Neuron (in vitro differentiated cells): ENCODE measurements at regions not wholly inside any gene's neighbourhood (a gene's known extent, or its start where the extent isn't known, plus 50 kb on each side); places are given as distances from the start of the nearest gene placed in this dataset.

Experiments
- H2AFZ ChIP-seq: one replicate; pipeline ENCODE4 v1.6.1; 2013; ENCODE audit warnings: low read depth, mild to moderate bottlenecking, inconsistent platforms, low read length, moderate library complexity
- H3K27me3 ChIP-seq: one replicate; pipeline ENCODE4 v1.6.1; 2013; ENCODE audit warnings: low read length; ENCODE audit not compliant: insufficient read depth
- H3K36me3 ChIP-seq: one replicate; pipeline ENCODE4 v1.6.1; 2013; ENCODE audit warnings: low read length; ENCODE audit not compliant: insufficient read depth
- H3K4me1 ChIP-seq: one replicate; pipeline ENCODE4 v1.6.1; 2013; ENCODE audit warnings: low read length; ENCODE audit not compliant: insufficient read depth
- H3K4me3 ChIP-seq: 2 replicates; pipeline ENCODE4 v1.5.1; 2013; ENCODE audit warnings: mild to moderate bottlenecking, low read length, moderate library complexity
- H3K9me3 ChIP-seq: one replicate; pipeline ENCODE4 v1.6.1; 2013; ENCODE audit warnings: low read length

- Histone ChIP-seq H3K36me3 (no peaks in the 10 kb centered on the region), H3K9me3 (no peaks in the 10 kb centered on the region), H3K4me3 (no peak overlapping the region), H2AFZ (no peak overlapping the region), H3K4me1 (no peaks in the 10 kb centered on the region), H3K27me3 (no peaks in the 10 kb centered on the region)
Observed at GRCh38 chr3:84082726-84083125, 876.1 kb upstream of the CADM2 start.

- Histone ChIP-seq H3K4me1 (no peaks in the 10 kb centered on the region), H3K4me3 (no peak overlapping the region), H3K9me3 (no peaks in the 10 kb centered on the region), H3K27me3 (no peaks in the 10 kb centered on the region), H3K36me3 (no peaks in the 10 kb centered on the region), H2AFZ (no peak overlapping the region)
Observed at GRCh38 chr3:84092907-84093306, 865.9 kb upstream of the CADM2 start.

- no peaks in the 10 kb centered on the region for H3K9me3 ChIP-seq
- H3K36me3 ChIP-seq: no peaks in the 10 kb centered on the region
- no peaks in the 10 kb centered on the region for H3K27me3 ChIP-seq
- no peaks in the 10 kb centered on the region for H3K4me1 ChIP-seq
- no peak overlapping the region for H2AFZ ChIP-seq
- no peak overlapping the region for H3K4me3 ChIP-seq
Observed at GRCh38 chr3:84096188-84096587, 862.6 kb upstream of the CADM2 start.

GRCh38 chr3:84100861-84101260 lies 857.9 kb upstream of the CADM2 start:
- H3K4me3 ChIP-seq: no peak overlapping the region
- no peak overlapping the region for H2AFZ ChIP-seq
- H3K9me3 ChIP-seq: no peaks in the 10 kb centered on the region
- H3K27me3 ChIP-seq: no peaks in the 10 kb centered on the region
- no peaks in the 10 kb centered on the region for H3K36me3 ChIP-seq
- H3K4me1 ChIP-seq: no peaks in the 10 kb centered on the region

- peak overlapping the region; percentile 67 for H2AFZ ChIP-seq
- peaks cover 8% of the 10 kb centered on the region for H3K4me1 ChIP-seq
- H3K9me3 ChIP-seq: no peaks in the 10 kb centered on the region
- no peaks in the 10 kb centered on the region for H3K27me3 ChIP-seq
- no peaks in the 10 kb centered on the region for H3K36me3 ChIP-seq
- H3K4me3 ChIP-seq: no peak overlapping the region
Observed at GRCh38 chr3:84108442-84108971, 850.3 kb upstream of the CADM2 start.

GRCh38 chr3:84109911-84110310 lies 848.9 kb upstream of the CADM2 start:
- peaks cover 8% of the 10 kb centered on the region for H3K4me1 ChIP-seq
- no peaks in the 10 kb centered on the region for H3K36me3 ChIP-seq
- no peak overlapping the region for H2AFZ ChIP-seq
- no peaks in the 10 kb centered on the region for H3K27me3 ChIP-seq
- H3K4me3 ChIP-seq: no peak overlapping the region
- H3K9me3 ChIP-seq: no peaks in the 10 kb centered on the region

GRCh38 chr3:84110787-84111186 lies 848.0 kb upstream of the CADM2 start:
- H3K4me3 ChIP-seq: no peak overlapping the region
- no peaks in the 10 kb centered on the region for H3K36me3 ChIP-seq
- H3K9me3 ChIP-seq: no peaks in the 10 kb centered on the region
- peaks cover 8% of the 10 kb centered on the region for H3K4me1 ChIP-seq
- H2AFZ ChIP-seq: no peak overlapping the region
- H3K27me3 ChIP-seq: no peaks in the 10 kb centered on the region

GRCh38 chr3:84125201-84125721 lies 833.5 kb upstream of the CADM2 start:
- Histone ChIP-seq H3K36me3 (no peaks in the 10 kb centered on the region), H3K4me1 (no peaks in the 10 kb centered on the region), H3K4me3 (no peak overlapping the region), H3K27me3 (no peaks in the 10 kb centered on the region), H3K9me3 (no peaks in the 10 kb centered on the region), H2AFZ (no peak overlapping the region)

- Histone ChIP-seq H3K36me3 (no peaks in the 10 kb centered on the region), H3K4me1 (no peaks in the 10 kb centered on the region), H3K27me3 (no peaks in the 10 kb centered on the region), H3K9me3 (no peaks in the 10 kb centered on the region), H3K4me3 (no peak overlapping the region), H2AFZ (no peak overlapping the region)
Observed at GRCh38 chr3:84125760-84126159, 833.0 kb upstream of the CADM2 start.

GRCh38 chr3:84126160-84126559 lies 832.6 kb upstream of the CADM2 start:
- Histone ChIP-seq H3K36me3 (no peaks in the 10 kb centered on the region), H3K4me3 (no peak overlapping the region), H3K4me1 (no peaks in the 10 kb centered on the region), H3K27me3 (no peaks in the 10 kb centered on the region), H3K9me3 (no peaks in the 10 kb centered on the region), H2AFZ (no peak overlapping the region)

- no peak overlapping the region for H2AFZ ChIP-seq
- no peak overlapping the region for H3K4me3 ChIP-seq
- no peaks in the 10 kb centered on the region for H3K9me3 ChIP-seq
Observed at GRCh38 chr3:84128024-84128423, 830.8 kb upstream of the CADM2 start.

GRCh38 chr3:84136425-84136824 lies 822.4 kb upstream of the CADM2 start:
- no peaks in the 10 kb centered on the region for H3K4me1 ChIP-seq
- no peaks in the 10 kb centered on the region for H3K36me3 ChIP-seq
- H2AFZ ChIP-seq: no peak overlapping the region
- no peak overlapping the region for H3K4me3 ChIP-seq
- H3K9me3 ChIP-seq: no peaks in the 10 kb centered on the region
- H3K27me3 ChIP-seq: no peaks in the 10 kb centered on the region

More at GRCh38 chr3:84128024-84128423, 830.8 kb upstream of the CADM2 start:
- H3K27me3 ChIP-seq: no peaks in the 10 kb centered on the region
- H3K36me3 ChIP-seq: no peaks in the 10 kb centered on the region
- H3K4me1 ChIP-seq: no peaks in the 10 kb centered on the region

GRCh38 chr3:84140631-84141030 lies 818.2 kb upstream of the CADM2 start:
- H3K27me3 ChIP-seq: no peaks in the 10 kb centered on the region
- no peaks in the 10 kb centered on the region for H3K9me3 ChIP-seq
- H3K36me3 ChIP-seq: no peaks in the 10 kb centered on the region
- no peak overlapping the region for H3K4me3 ChIP-seq
- H2AFZ ChIP-seq: no peak overlapping the region
- H3K4me1 ChIP-seq: no peaks in the 10 kb centered on the region

GRCh38 chr3:84141571-84141970 lies 817.2 kb upstream of the CADM2 start:
- no peaks in the 10 kb centered on the region for H3K36me3 ChIP-seq
- H3K9me3 ChIP-seq: no peaks in the 10 kb centered on the region
- no peak overlapping the region for H3K4me3 ChIP-seq
- no peak overlapping the region for H2AFZ ChIP-seq
- H3K27me3 ChIP-seq: no peaks in the 10 kb centered on the region
- no peaks in the 10 kb centered on the region for H3K4me1 ChIP-seq
